Esophagus muscularis mucosa (tissue), 3 donors: ENCODE measurements at regions not wholly inside any gene's neighbourhood (a gene's known extent, or its start where the extent isn't known, plus 50 kb on each side); places are given as distances from the start of the nearest gene placed in this dataset.

ENCODE experiments used
- CTCF ChIP-seq, 3 experiments: fragments of 200-600 bp in 2 of 3; fragments of 450-650 bp in 1 of 3; sonication (generic) in 2 of 3; IDR thresholded peaks; one replicate each; pipeline ENCODE4 v1.5.1; 2017 to 2019; ENCODE audit warnings: antibody characterized with exemption in 3 of 3, mild to moderate bottlenecking in 2 of 3, moderate library complexity in 1 of 3
- POLR2A ChIP-seq: fragments of 450-650 bp; IDR thresholded peaks from one replicate; pipeline ENCODE4 v1.6.1; 2017; ENCODE audit warnings: antibody characterized with exemption, moderate library complexity, mild to moderate bottlenecking, low read depth
- POLR2AphosphoS5 ChIP-seq, 2 donors: sonication (generic); formaldehyde crosslinking; IDR thresholded peaks; one replicate each; pipeline ENCODE4 v1.6.1; 2017; ENCODE audit warnings: antibody characterized with exemption in 2 of 2

GRCh38 chr6:43907789-43908472, 137.9 kb downstream of the VEGFA start:
- TF ChIP-seq CTCF (IDR thresholded peaks at IDR 0.05) (no peak), POLR2A (no peak), POLR2AphosphoS5 (IDR thresholded peaks at IDR 0.05) (no peak)
